K562 (cell line): ENCODE measurements at regions not wholly inside any gene's neighbourhood (a gene's known extent, or its start where the extent isn't known, plus 50 kb on each side); places are given as distances from the start of the nearest gene placed in this dataset.

ENCODE experiments used
- ATAC-seq: fragments of 200-7000 bp; cut with Tn5 transposase; 3 replicates; pipeline ENCODE4 v1.9.1; 2020; ENCODE audit warnings: moderate library complexity
- BruUV-seq: library from RNA; stranded (reverse); fragments of 400-500 nt; replicated peaks from 2 replicates; lab custom pipeline; 2021; lab: Mats Ljungman, UMichigan
- CTCF ChIA-PET: fragments of 300-600 bp; formaldehyde crosslinking; extraction: SDS; loops from one replicate; lab custom pipeline; 2021; ENCODE audit warnings: low intra/inter-chr PET ratio; lab: Yijun Ruan, JAX
- POLR2A ChIA-PET: fragments of 300-600, 350-650 bp; sonication (Branson Sonifier 250); formaldehyde crosslinking; extraction: SDS; loops from one replicate; lab custom pipeline; 2021; ENCODE audit warnings: antibody characterized with exemption, inconsistent platforms; lab: Yijun Ruan, JAX
- DNase-seq, 4 experiments: peaks; one replicate each; pipeline versions ENCODE4 v3.0.0 to v3.0.0-alpha.2; 2011 to 2018; ENCODE audit warnings: low spot score in 3 of 4, mixed read lengths in 3 of 4; ENCODE audit errors: extremely low read depth in 1 of 4
- FAIRE-seq: peaks from 2 replicates; lab custom pipeline; 2011; peaks lifted over from hg19 to GRCh38; lab: Jason Lieb, UNC
- H2AFZ ChIP-seq: 2 replicates; pipeline ENCODE4 v1.6.0; 2011; ENCODE audit warnings: low read depth, low read length, control low read depth, inconsistent platforms
- H3K27ac ChIP-seq: fragments of 200-600 bp; 3 replicates; pipeline ENCODE4 v1.8.0; 2011; ENCODE audit warnings: low read depth, mild to moderate bottlenecking, control low read depth, inconsistent platforms, low read length, moderate library complexity, mixed read lengths; ENCODE audit errors: extremely low read depth
- H3K27me3 ChIP-seq, 2 experiments: fragments of 300-600 bp in 1 of 2; 2 replicates in 1 of 2; 3 replicates in 1 of 2; pipeline versions ENCODE4 v1.6.0 to v1.8.0; 2011; ENCODE audit warnings: inconsistent platforms in 2 of 2, low read length in 2 of 2, mild to moderate bottlenecking in 1 of 2, mixed read lengths in 1 of 2, moderate library complexity in 1 of 2; ENCODE audit not compliant: control insufficient read depth in 2 of 2, insufficient read depth in 2 of 2
- H3K36me3 ChIP-seq: fragments of 300-600 bp; 3 replicates; pipeline ENCODE4 v1.8.0; 2011; ENCODE audit warnings: mild to moderate bottlenecking, low read length, inconsistent platforms; ENCODE audit not compliant: control insufficient read depth, insufficient read depth
- H3K4me1 ChIP-seq, 2 experiments: fragments of 200-600 bp in 1 of 2; replicated peaks in 1 of 2; 2 replicates in 1 of 2; 3 replicates in 1 of 2; pipeline versions ENCODE4 v1.5.1 to v1.8.0; 2011; ENCODE audit warnings: inconsistent platforms in 2 of 2, low read length in 2 of 2, mild to moderate bottlenecking in 1 of 2, mixed read lengths in 1 of 2, moderate library complexity in 1 of 2; ENCODE audit not compliant: control insufficient read depth in 2 of 2, insufficient read depth in 2 of 2
- H3K4me2 ChIP-seq: 2 replicates; pipeline ENCODE4 v1.6.1; 2011; ENCODE audit warnings: low read length, control low read depth, inconsistent platforms, mixed read lengths; ENCODE audit not compliant: insufficient read depth
- H3K4me3 ChIP-seq: fragments of 200-600 bp; sonication (generic), shearing (Covaris generic); 2 replicates; pipeline ENCODE4 v1.5.1; 2016; ENCODE audit warnings: control low read depth, inconsistent platforms
- H3K79me2 ChIP-seq: fragments of 200-600 bp; 3 replicates; pipeline ENCODE4 v1.8.0; 2011; ENCODE audit warnings: low read length, inconsistent platforms; ENCODE audit not compliant: control insufficient read depth, insufficient read depth
- H3K9ac ChIP-seq, 2 experiments: 2 replicates each; pipeline versions ENCODE4 v1.6.0 to v1.6.1; 2011; ENCODE audit warnings: low read depth in 2 of 2, low read length in 2 of 2, control low read depth in 1 of 2, inconsistent platforms in 1 of 2, mild to moderate bottlenecking in 1 of 2, mixed read lengths in 1 of 2; ENCODE audit not compliant: insufficient read depth in 1 of 2
- H3K9me1 ChIP-seq: one replicate; pipeline ENCODE4 v1.6.0; 2011; ENCODE audit warnings: inconsistent platforms, mild to moderate bottlenecking, low read length, moderate library complexity; ENCODE audit not compliant: control insufficient read depth, insufficient read depth
- H3K9me3 ChIP-seq: replicated peaks from 2 replicates; pipeline ENCODE4 v1.5.1; 2011; ENCODE audit warnings: low read depth, low read length, inconsistent platforms; ENCODE audit not compliant: control insufficient read depth, insufficient read depth
- H4K20me1 ChIP-seq: replicated peaks from 2 replicates; pipeline ENCODE4 v1.6.1; 2011; ENCODE audit warnings: low read length, inconsistent platforms, mixed read lengths; ENCODE audit not compliant: control insufficient read depth, insufficient read depth
- PHF21A ChIP-seq: fragments of 450-650 bp; IDR thresholded peaks from 2 replicates; pipeline ENCODE4 v1.6.1; 2017; ENCODE audit warnings: low read depth, borderline replicate concordance
- RCOR1 ChIP-seq, 2 experiments: IDR thresholded peaks; 2 replicates each; pipeline ENCODE4 v1.6.1; 2012; ENCODE audit warnings: low read depth in 2 of 2, low read length in 2 of 2, borderline replicate concordance in 1 of 2, improper control_type of control experiment in 1 of 2
- RHOXF2B ChIP-seq: fragments of 250-450 bp; sonication (Bioruptor Pico); conservative IDR thresholded peaks from 2 replicates; pipeline ENCODE4 v1.5.1; 2021
- SMC3 ChIP-seq: conservative IDR thresholded peaks from 2 replicates; pipeline ENCODE4 v1.6.1; 2011; ENCODE audit warnings: low read depth, low read length, improper control_type of control experiment; ENCODE audit not compliant: insufficient read depth
- TBP ChIP-seq: optimal IDR thresholded peaks from 2 replicates; pipeline ENCODE3; 2011; ENCODE audit warnings: low read depth, low read length, improper control_type of control experiment
- ZBTB43 ChIP-seq: sonication (generic); formaldehyde crosslinking; IDR thresholded peaks from 2 replicates; pipeline ENCODE4 v1.8.0; 2023; ENCODE audit warnings: mild to moderate bottlenecking, missing genetic modification reagents
- ZNF316 ChIP-seq: fragments of 450-650 bp; IDR thresholded peaks from 2 replicates; pipeline ENCODE4 v1.6.1; 2016
- WGBS: fragments of 100-300 bp; shearing (Covaris generic); methylation state at CpG from one replicate; pipeline ENCODE4 v1.1.6; 2016; ENCODE audit warnings: low coverage, mixed read lengths; ENCODE audit not compliant: insufficient coverage; ENCODE audit errors: missing lambda C conversion rate; 5-methylcytosine and 5-hydroxymethylcytosine counted together
- in situ Hi-C: fragments of 300-500 bp; cut with MboI; formaldehyde crosslinking; loops from 4 replicates; pipeline ENCODE4 v1.15.0; 2018; ENCODE audit warnings: inconsistent platforms, mixed read lengths
- intact Hi-C: fragments of 100-400 bp; cut with micrococcal nuclease; formaldehyde crosslinking; loops from 2 replicates; pipeline ENCODE4 v1.14.2; 2022

- H3K79me2 ChIP-seq, result no peaks in the 10 kb centered on the region
- TF ChIP-seq SMC3 (no peak), RHOXF2B (CRISPR knock-in tag) (no peak), PHF21A (no peak), RCOR1 (IDR thresholded peaks at IDR 0.05; ENCODE audit: borderline replicate concordance in 1 of 2, low read depth in 2 of 2, low read length in 2 of 2) (no peak), ZNF316 (no peak), TBP (no peak), ZBTB43 (no peak)
- H2AFZ ChIP-seq, result no peak overlapping the region
- peaks cover 3% of the 10 kb centered on the region; the same call in 1 of the 3 replicates for H3K36me3 ChIP-seq
- no peak for DNase-seq
- BruUV-seq, result no TSS peak
- no peak overlapping the region for H3K9ac ChIP-seq
- no peak overlapping the region for H3K4me2 ChIP-seq
- 20% methylated on average over 5 of the region's 5 CpGs for WGBS
- no peaks in the 10 kb centered on the region for H3K27me3 ChIP-seq
- no peaks in the 10 kb centered on the region for H4K20me1 ChIP-seq
- no peak for FAIRE-seq
- intact Hi-C loops, result no loop called here
- H3K27ac ChIP-seq, result no peak overlapping the region
- CTCF ChIA-PET, result no interaction called here
- no peaks in the 10 kb centered on the region for H3K9me1 ChIP-seq
- in situ Hi-C loops, result no loop called here
- no peaks in the 10 kb centered on the region for H3K9me3 ChIP-seq
- POLR2A ChIA-PET, result no interaction called here
- no peak for ATAC-seq
- no peak overlapping the region for H3K4me3 ChIP-seq
- no peaks in the 10 kb centered on the region for H3K4me1 ChIP-seq
Measured at GRCh38 chr16:17866996-17867395, 396.2 kb upstream of the XYLT1 start.
